ENCODE measurements at regions not wholly inside any gene's neighbourhood (a gene's known extent, or its start where the extent isn't known, plus 50 kb on each side); places are given as distances from the start of the nearest gene placed in this dataset.
"Not testable (repeated sequence)": the region's sequence is repeated elsewhere in the genome, so short reads cannot be mapped to it uniquely, and the experiment has no call there.

DNA sequence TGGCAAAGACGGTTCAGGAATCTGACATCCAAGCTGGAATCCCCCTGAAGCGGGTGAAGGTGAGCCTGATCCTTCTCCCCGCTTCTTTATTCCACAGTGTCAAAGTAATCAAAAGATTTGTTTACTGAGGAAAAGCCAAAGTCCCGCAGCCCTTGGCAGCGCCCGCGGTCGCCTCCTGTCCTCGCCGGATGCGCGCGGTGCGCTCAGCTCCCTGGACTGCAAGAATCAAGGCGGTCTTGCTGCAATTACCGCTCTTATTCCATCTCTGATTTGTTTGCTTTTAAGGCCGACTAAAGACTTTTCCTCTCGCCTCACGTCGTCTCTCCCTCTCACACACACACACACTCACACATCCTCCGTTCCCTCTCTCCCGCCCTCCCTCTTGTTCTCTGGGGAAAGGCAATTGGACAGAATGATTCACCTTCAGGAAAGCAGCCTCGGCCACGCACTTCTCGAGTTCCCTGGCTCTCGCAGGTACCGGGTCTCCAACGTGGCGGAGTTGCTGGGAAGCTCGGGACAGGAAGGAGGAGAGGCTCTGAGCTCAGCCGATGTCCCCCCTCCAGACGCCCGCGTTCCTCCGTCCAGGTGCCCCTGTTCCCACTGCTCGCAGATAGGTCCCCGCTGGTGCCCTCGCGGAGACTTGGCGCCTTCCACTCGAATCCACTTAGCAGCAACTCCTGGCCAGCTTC, 68.6 kb upstream of the USP15 start:
- WGBS (ENCODE audit: insufficient coverage, insufficient read length) = no CpG with 5 or more reads among the region's 41 CpGs
- no peak overlapping the region for H3K27ac ChIP-seq (ENCODE audit: low read length)
- no peaks in the 10 kb centered on the region for H3K9me3 ChIP-seq (ENCODE audit: control insufficient read depth, insufficient read depth, low read length)
- peak overlapping the region; percentile 60; the same call in 1 of the 2 replicates for H3K4me3 ChIP-seq (ENCODE audit: low read length)
- no peak for DNase-seq (ENCODE audit: low read depth, low spot score)
- 0 out of 2 replicates have a peak, but pooled peaks cover 2% of the 10 kb centered on the region for H3K4me1 ChIP-seq (ENCODE audit: control insufficient read depth, insufficient read depth, low read length)
- peaks cover 21% of the 10 kb centered on the region for H3K27me3 ChIP-seq (ENCODE audit: control insufficient read depth, insufficient read depth, low read length)
- H3K36me3 ChIP-seq (ENCODE audit: control insufficient read depth, insufficient read depth, low read length) = no peaks in the 10 kb centered on the region

GRCh38 chr12:62192180-62192902, 67.9 kb upstream of the USP15 start:
- Histone ChIP-seq H3K27ac (ENCODE audit: low read length) (no peak overlapping the region), H3K27me3 (ENCODE audit: control insufficient read depth, insufficient read depth, low read length) (peaks cover 21% of the 10 kb centered on the region), H3K36me3 (ENCODE audit: control insufficient read depth, insufficient read depth, low read length) (no peaks in the 10 kb centered on the region), H3K4me3 (ENCODE audit: low read length) (peak overlapping the region; percentile 60; the same call in 1 of the 2 replicates), H3K4me1 (ENCODE audit: control insufficient read depth, insufficient read depth, low read length) (0 out of 2 replicates have a peak, but pooled peaks cover 2% of the 10 kb centered on the region), H3K9me3 (ENCODE audit: control insufficient read depth, insufficient read depth, low read length) (no peaks in the 10 kb centered on the region)
- peak; percentile 61 for DNase-seq (ENCODE audit: low read depth, low spot score)
- WGBS (ENCODE audit: insufficient coverage, insufficient read length) = no CpG with 5 or more reads among the region's 34 CpGs

DNA sequence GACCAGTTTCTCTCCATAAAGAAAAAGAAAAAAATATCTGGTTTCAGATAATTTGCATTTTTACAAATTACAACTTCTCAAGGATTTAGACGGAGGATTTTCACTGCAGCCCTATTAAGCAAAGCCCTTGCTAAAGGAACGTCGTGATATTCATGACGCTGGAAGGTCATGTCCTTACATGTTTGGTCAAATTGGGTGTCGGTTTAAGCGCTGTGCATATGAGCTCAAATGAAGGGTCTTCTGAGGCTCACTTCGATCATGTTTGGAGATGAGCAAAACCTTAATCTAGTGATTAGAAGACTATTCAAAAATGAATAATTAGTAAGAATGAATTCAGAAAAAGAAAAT, 67.3 kb upstream of the USP15 start:
- no peaks in the 10 kb centered on the region for H3K9me3 ChIP-seq (ENCODE audit: control insufficient read depth, insufficient read depth, low read length)
- no peak overlapping the region for H3K4me3 ChIP-seq (ENCODE audit: low read length)
- H3K27me3 ChIP-seq (ENCODE audit: control insufficient read depth, insufficient read depth, low read length) = peaks cover 21% of the 10 kb centered on the region
- no peak for DNase-seq (ENCODE audit: low read depth, low spot score)
- no peak overlapping the region for H3K27ac ChIP-seq (ENCODE audit: low read length)
- H3K36me3 ChIP-seq (ENCODE audit: control insufficient read depth, insufficient read depth, low read length) = no peaks in the 10 kb centered on the region
- H3K4me1 ChIP-seq (ENCODE audit: control insufficient read depth, insufficient read depth, low read length) = 0 out of 2 replicates have a peak, but pooled peaks cover 2% of the 10 kb centered on the region
- no CpG with 5 or more reads among the region's 7 CpGs for WGBS (ENCODE audit: insufficient coverage, insufficient read length)

- H3K4me3 ChIP-seq (ENCODE audit: low read length) = no peak overlapping the region
- no CpG with 5 or more reads among the region's 1 CpG for WGBS (ENCODE audit: insufficient coverage, insufficient read length)
- H3K27me3 ChIP-seq (ENCODE audit: control insufficient read depth, insufficient read depth, low read length) = peaks cover 21% of the 10 kb centered on the region
- 0 out of 2 replicates have a peak, but pooled peaks cover 2% of the 10 kb centered on the region for H3K4me1 ChIP-seq (ENCODE audit: control insufficient read depth, insufficient read depth, low read length)
- no peaks in the 10 kb centered on the region for H3K9me3 ChIP-seq (ENCODE audit: control insufficient read depth, insufficient read depth, low read length)
- no peak for DNase-seq (ENCODE audit: low read depth, low spot score)
- H3K36me3 ChIP-seq (ENCODE audit: control insufficient read depth, insufficient read depth, low read length) = no peaks in the 10 kb centered on the region
- H3K27ac ChIP-seq (ENCODE audit: low read length) = no peak overlapping the region
Observed at GRCh38 chr12:62194031-62194430, 66.2 kb upstream of the USP15 start.

- Histone ChIP-seq H3K36me3 (ENCODE audit: control insufficient read depth, insufficient read depth, low read length) (no peaks in the 10 kb centered on the region), H3K4me1 (ENCODE audit: control insufficient read depth, insufficient read depth, low read length) (0 out of 2 replicates have a peak, but pooled peaks cover 2% of the 10 kb centered on the region), H3K9me3 (ENCODE audit: control insufficient read depth, insufficient read depth, low read length) (no peaks in the 10 kb centered on the region), H3K27ac (ENCODE audit: low read length) (no peak overlapping the region), H3K27me3 (ENCODE audit: control insufficient read depth, insufficient read depth, low read length) (peaks cover 21% of the 10 kb centered on the region), H3K4me3 (ENCODE audit: low read length) (no peak overlapping the region)
- DNase-seq (ENCODE audit: low read depth, low spot score) = no peak
Observed at GRCh38 chr12:62194616-62195015, 65.6 kb upstream of the USP15 start.

- H3K27ac ChIP-seq (ENCODE audit: low read length) = no peak overlapping the region
- H3K27me3 ChIP-seq (ENCODE audit: control insufficient read depth, insufficient read depth, low read length) = peaks cover 10% of the 10 kb centered on the region
Observed at GRCh38 chr12:62196146-62196545, 64.1 kb upstream of the USP15 start.

DNA sequence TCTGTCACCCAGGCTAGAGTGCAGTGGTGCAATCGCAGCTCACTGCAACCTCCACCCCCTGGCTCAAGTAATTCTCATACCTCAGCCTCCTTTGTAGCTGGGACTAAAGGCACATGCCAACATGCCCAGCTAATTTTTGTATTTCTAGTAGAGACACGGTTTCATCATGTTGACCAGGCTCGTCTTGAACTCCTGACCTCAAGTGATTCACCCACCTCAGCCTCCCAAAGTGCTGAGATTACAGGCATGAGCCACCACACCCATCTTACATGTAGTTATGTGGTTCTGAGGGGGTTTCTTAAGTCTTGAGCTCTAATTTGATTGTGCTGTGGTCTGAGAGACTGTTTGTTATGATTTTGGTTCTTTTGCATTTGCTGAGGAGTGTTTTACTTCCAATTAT, 57.3 kb upstream of the USP15 start:
- not testable (repeated sequence) for H3K9me3 ChIP-seq (ENCODE audit: control insufficient read depth, insufficient read depth, low read length); H3K4me3 ChIP-seq (ENCODE audit: low read length); H3K4me1 ChIP-seq (ENCODE audit: control insufficient read depth, insufficient read depth, low read length); DNase-seq (ENCODE audit: low read depth, low spot score); H3K27me3 ChIP-seq (ENCODE audit: control insufficient read depth, insufficient read depth, low read length); H3K27ac ChIP-seq (ENCODE audit: low read length); H3K36me3 ChIP-seq (ENCODE audit: control insufficient read depth, insufficient read depth, low read length)
- no CpG with 5 or more reads among the region's 3 CpGs for WGBS (ENCODE audit: insufficient coverage, insufficient read length)

More at GRCh38 chr12:62196146-62196545, 64.1 kb upstream of the USP15 start:
- no peaks in the 10 kb centered on the region for H3K9me3 ChIP-seq (ENCODE audit: control insufficient read depth, insufficient read depth, low read length)
- no peak for DNase-seq (ENCODE audit: low read depth, low spot score)
- no peak overlapping the region for H3K4me3 ChIP-seq (ENCODE audit: low read length)
- H3K4me1 ChIP-seq (ENCODE audit: control insufficient read depth, insufficient read depth, low read length) = 0 out of 2 replicates have a peak, but pooled peaks cover 2% of the 10 kb centered on the region
- H3K36me3 ChIP-seq (ENCODE audit: control insufficient read depth, insufficient read depth, low read length) = no peaks in the 10 kb centered on the region

- no CpG with 5 or more reads among the region's 1 CpG for whole genome bisulfite sequencing (ENCODE audit: insufficient coverage, insufficient read length)
- H3K9me3 ChIP-seq (ENCODE audit: control insufficient read depth, insufficient read depth, low read length) = no peaks in the 10 kb centered on the region
- no peaks in the 10 kb centered on the region for H3K4me1 ChIP-seq (ENCODE audit: control insufficient read depth, insufficient read depth, low read length)
- H3K27ac ChIP-seq (ENCODE audit: low read length) = no peak overlapping the region
- H3K4me3 ChIP-seq (ENCODE audit: low read length) = no peak overlapping the region
- H3K36me3 ChIP-seq (ENCODE audit: control insufficient read depth, insufficient read depth, low read length) = no peaks in the 10 kb centered on the region
- DNase-seq (ENCODE audit: low read depth, low spot score) = no peak
- no peaks in the 10 kb centered on the region for H3K27me3 ChIP-seq (ENCODE audit: control insufficient read depth, insufficient read depth, low read length)
Observed at GRCh38 chr12:62205346-62205745, 54.9 kb upstream of the USP15 start.

GRCh38 chr12:62207248-62207647, 53.0 kb upstream of the USP15 start:
- Histone ChIP-seq H3K27me3 (ENCODE audit: control insufficient read depth, insufficient read depth, low read length) (no peaks in the 10 kb centered on the region), H3K4me1 (ENCODE audit: control insufficient read depth, insufficient read depth, low read length) (no peaks in the 10 kb centered on the region), H3K36me3 (ENCODE audit: control insufficient read depth, insufficient read depth, low read length) (no peaks in the 10 kb centered on the region), H3K27ac (ENCODE audit: low read length) (no peak overlapping the region), H3K4me3 (ENCODE audit: low read length) (no peak overlapping the region), H3K9me3 (ENCODE audit: control insufficient read depth, insufficient read depth, low read length) (no peaks in the 10 kb centered on the region)
- WGBS (ENCODE audit: insufficient coverage, insufficient read length) = no CpG with 5 or more reads among the region's 1 CpG
- no peak for DNase-seq (ENCODE audit: low read depth, low spot score)
